ENCODE measurements at regions not wholly inside any gene's neighbourhood (a gene's known extent, or its start where the extent isn't known, plus 50 kb on each side); places are given as distances from the start of the nearest gene placed in this dataset.

- no peak for TF ChIP-seq CTCF (IDR thresholded peaks at IDR 0.05 in 4 of 5, conservative IDR thresholded peaks at IDR 0.05 in 1 of 5)
- no peak for TF ChIP-seq POLR2A (IDR thresholded peaks at IDR 0.05)
Observed at GRCh38 chr5:6995115-6995514, 281.9 kb downstream of the TENT4A start.

Measured in gastrocnemius medialis (tissue), 4 donors.